ENCODE measurements at regions not wholly inside any gene's neighbourhood (a gene's known extent, or its start where the extent isn't known, plus 50 kb on each side); places are given as distances from the start of the nearest gene placed in this dataset.

GRCh38 chr7:115728518-115728917 is 302.0 kb downstream of the TFEC start:
- TF ChIP-seq SUZ12 (IDR thresholded peaks at IDR 0.05; ENCODE audit: unreplicated experiment) (no peak), POLR2A (IDR thresholded peaks at IDR 0.05; ENCODE audit: low read depth, low read length) (no peak), CTCF (IDR thresholded peaks at IDR 0.05 in 2 of 3, conservative IDR thresholded peaks at IDR 0.05 in 1 of 3; ENCODE audit: control insufficient read depth in 2 of 3, extremely low read depth in 1 of 3, insufficient read depth in 1 of 3, low read depth in 3 of 3, low read length in 3 of 3) (no peak), HDAC2 (IDR thresholded peaks at IDR 0.05) (no peak), CUX1 (IDR thresholded peaks at IDR 0.05; ENCODE audit: insufficient replicate concordance, low read depth, low read length) (no peak), KDM1A (IDR thresholded peaks at IDR 0.05; ENCODE audit: borderline replicate concordance) (no peak)
